NCI-H1436 treated with DMSO at 0.1 percent for 48 hours (cell line): ENCODE measurements at regions not wholly inside any gene's neighbourhood (a gene's known extent, or its start where the extent isn't known, plus 50 kb on each side); places are given as distances from the start of the nearest gene placed in this dataset.

Experiments
- DNase-seq: peaks from one replicate; lab custom pipeline; 2025; lab: John Stamatoyannopoulos, UW

- no peak for DNase-seq
Measured at GRCh38 chr22:48138855-48139254, 1376.4 kb downstream of the TBC1D22A start.

- no peak for DNase-seq
Measured at GRCh38 chr22:48138427-48138826, 1376.0 kb downstream of the TBC1D22A start.

GRCh38 chr22:48137640-48138039 lies 1375.2 kb downstream of the TBC1D22A start:
- DNase-seq = no peak

- DNase-seq = no peak
Measured at GRCh38 chr22:48135592-48135991, 1373.1 kb downstream of the TBC1D22A start.

- no peak for DNase-seq
Measured at GRCh38 chr22:48125416-48125815, 1363.0 kb downstream of the TBC1D22A start.

GRCh38 chr22:48121984-48122383 lies 1359.5 kb downstream of the TBC1D22A start:
- no peak for DNase-seq

GRCh38 chr22:48118654-48119053 lies 1356.2 kb downstream of the TBC1D22A start:
- DNase-seq = no peak

GRCh38 chr22:48116871-48117270 lies 1354.4 kb downstream of the TBC1D22A start:
- no peak for DNase-seq

GRCh38 chr22:48112687-48113521 lies 1350.5 kb downstream of the TBC1D22A start:
- DNase-seq = no peak

GRCh38 chr22:48106715-48107259 lies 1344.3 kb downstream of the TBC1D22A start:
- no peak for DNase-seq

- DNase-seq = no peak
Measured at GRCh38 chr22:48106215-48106614, 1343.8 kb downstream of the TBC1D22A start.

- no peak for DNase-seq
Measured at GRCh38 chr22:48105259-48105658, 1342.8 kb downstream of the TBC1D22A start.

- DNase-seq = no peak
Measured at GRCh38 chr22:48104766-48105165, 1342.3 kb downstream of the TBC1D22A start.

GRCh38 chr22:48104102-48104738 lies 1341.8 kb downstream of the TBC1D22A start:
- no peak for DNase-seq

GRCh38 chr22:48103126-48103875 lies 1340.9 kb downstream of the TBC1D22A start:
- DNase-seq = no peak

GRCh38 chr22:48102581-48102980 lies 1340.1 kb downstream of the TBC1D22A start:
- DNase-seq = no peak

GRCh38 chr22:48101704-48102103 lies 1339.3 kb downstream of the TBC1D22A start:
- no peak for DNase-seq

GRCh38 chr22:48100685-48101417 lies 1338.4 kb downstream of the TBC1D22A start:
- no peak for DNase-seq

- no peak for DNase-seq
Measured at GRCh38 chr22:48099671-48100070, 1337.2 kb downstream of the TBC1D22A start.

- DNase-seq = no peak
Measured at GRCh38 chr22:48099251-48099650, 1336.8 kb downstream of the TBC1D22A start.

GRCh38 chr22:48098921-48099245 lies 1336.4 kb downstream of the TBC1D22A start:
- no peak for DNase-seq
